Caki2 (cell line): ENCODE measurements at regions not wholly inside any gene's neighbourhood (a gene's known extent, or its start where the extent isn't known, plus 50 kb on each side); places are given as distances from the start of the nearest gene placed in this dataset.
"Not testable (repeated sequence)": the region's sequence is repeated elsewhere in the genome, so short reads cannot be mapped to it uniquely, and the experiment has no call there.

Experiments
- DNase-seq: peaks from one replicate; pipeline ENCODE4 v3.0.0-alpha.2; 2015; ENCODE audit warnings: low read depth
- in situ Hi-C: cut with HindIII; loops from 2 replicates; pipeline ENCODE4 v1.10.0; 2016; ENCODE audit warnings: low sequenced_read_pairs, low pct_unique_long_range_greater_than_20kb, mixed read lengths

DNA sequence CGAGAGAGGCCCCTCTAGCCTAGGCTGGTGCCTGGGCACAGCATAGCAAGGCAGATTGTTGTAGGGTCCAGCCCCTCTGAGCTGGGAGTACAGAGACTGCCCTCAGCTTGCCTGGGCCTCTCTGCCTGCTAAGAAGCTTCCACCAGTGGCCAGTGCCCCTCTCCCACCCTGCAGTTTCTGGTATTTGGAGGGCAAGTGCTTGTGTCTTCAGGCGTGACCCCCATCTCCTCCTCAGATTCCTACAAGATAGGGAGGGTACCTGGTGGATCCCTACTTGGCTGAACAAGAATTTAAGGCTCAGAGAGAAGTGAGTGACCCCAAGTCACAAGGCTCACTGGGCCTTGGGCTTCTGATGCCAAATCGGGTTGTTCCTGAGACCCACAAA is 152.7 kb downstream of the URI1 start:
- in situ Hi-C loops: no loop called here

DNA sequence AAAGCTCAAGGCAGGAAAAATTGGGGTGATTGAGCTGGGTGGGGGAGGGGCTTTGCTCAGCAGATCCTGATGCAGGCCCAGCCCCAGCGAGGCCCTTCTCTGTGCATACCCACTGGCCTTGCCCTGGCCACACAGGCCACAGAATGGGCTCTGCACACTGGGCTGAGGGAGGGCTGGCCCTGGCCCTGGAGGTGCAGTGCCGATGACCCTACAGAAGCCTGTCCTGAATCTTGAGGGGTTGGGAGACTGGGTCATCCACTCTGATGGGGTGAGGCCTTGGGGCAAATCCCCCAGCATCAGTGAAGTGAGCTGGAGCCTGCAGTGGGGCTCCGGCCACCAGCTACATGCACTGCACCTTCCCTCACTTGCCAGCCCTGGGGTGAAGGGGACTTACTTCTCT is 153.1 kb downstream of the URI1 start:
- no peak for DNase-seq
- in situ Hi-C loops: no loop called here

More for the DNA sequence above, 152.7 kb downstream of the URI1 start:
- DNase-seq: no peak

DNA sequence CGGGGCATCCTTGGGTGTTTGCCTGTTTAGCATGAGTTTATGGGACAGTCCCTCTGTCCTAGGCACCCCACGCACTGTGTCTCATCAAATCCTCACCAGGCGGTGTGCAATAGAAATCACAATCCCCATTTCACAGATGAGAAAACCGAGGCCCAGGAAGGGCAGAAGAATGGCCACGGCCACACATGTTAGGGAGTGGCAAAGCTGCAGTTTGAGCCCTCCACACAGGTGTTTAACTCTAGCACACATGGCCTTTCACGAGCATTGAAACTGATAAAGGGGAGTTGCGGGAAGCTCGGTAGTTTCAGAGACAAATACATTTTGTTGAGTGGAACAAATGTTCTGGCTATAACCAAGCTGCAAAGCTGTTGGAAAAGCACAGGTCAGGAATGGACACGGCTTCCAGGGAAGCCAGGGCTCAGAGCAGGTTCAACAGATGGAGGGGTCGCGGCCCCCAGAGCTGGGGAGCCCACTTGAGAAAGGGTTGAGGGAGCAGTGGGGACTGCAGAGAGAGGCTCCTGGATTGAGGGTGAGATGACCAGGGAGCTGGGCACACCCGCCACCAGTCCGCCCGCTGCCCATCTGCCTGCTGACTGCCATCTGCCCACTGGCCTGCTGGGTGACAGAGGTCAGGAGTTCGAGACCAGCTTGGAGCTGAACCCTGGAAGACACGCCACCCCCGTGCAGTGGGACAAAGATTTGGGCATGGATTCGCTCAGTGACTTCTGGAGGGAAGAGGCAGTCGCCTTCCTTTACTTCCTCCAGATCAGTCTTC is 154.7 kb downstream of the URI1 start:
- in situ Hi-C loops: no loop called here

DNA sequence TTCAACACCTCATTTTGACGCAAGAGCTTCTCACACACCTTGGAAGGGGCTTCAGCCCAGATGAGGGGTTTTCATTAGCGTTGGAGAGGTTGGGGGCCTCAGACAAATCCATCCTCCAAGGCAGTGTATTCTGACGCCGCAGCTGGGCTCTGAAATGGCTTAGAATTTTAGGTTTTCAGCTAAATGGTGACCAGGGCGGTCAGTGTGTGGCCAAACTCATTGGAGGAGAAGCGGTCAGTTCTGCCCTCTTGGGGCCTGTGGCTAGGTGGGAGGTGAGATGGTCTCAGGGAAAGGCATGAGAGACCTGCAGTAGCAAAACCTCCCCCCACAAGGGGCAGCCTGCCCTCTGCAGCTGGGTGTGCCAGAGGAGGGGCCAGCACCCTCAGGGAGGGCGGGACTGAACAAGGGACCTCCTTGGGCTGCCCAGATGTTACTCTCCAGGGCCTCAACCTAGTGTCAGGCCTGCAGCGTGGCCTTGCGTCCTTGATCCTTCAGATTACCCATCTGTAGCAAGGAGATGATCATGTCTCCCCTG is 155.8 kb downstream of the URI1 start:
- in situ Hi-C loops: no loop called here

More for the DNA sequence above, 154.7 kb downstream of the URI1 start:
- no peak for DNase-seq

DNA sequence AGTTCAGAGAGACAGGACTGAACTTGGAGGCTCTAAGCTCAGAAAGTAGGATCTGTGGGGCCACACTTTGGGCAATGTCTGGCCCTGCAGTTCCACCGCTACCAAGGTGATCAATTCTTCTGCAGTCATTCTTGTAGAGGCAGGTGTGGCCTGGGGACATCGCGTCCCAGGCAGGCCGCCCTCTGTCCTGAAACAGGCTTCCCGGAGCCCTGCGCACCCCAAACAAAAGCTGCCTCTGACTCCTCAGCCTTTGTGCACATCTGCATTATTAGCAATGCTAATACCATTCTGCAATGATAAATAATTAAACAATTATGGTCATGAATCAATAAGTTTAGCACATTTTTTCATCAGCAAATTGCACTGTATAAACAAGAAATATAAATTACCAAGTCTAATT is 160.2 kb downstream of the URI1 start:
- in situ Hi-C loops: no loop called here
- no peak for DNase-seq

More for the DNA sequence above, 155.8 kb downstream of the URI1 start:
- no peak for DNase-seq

DNA sequence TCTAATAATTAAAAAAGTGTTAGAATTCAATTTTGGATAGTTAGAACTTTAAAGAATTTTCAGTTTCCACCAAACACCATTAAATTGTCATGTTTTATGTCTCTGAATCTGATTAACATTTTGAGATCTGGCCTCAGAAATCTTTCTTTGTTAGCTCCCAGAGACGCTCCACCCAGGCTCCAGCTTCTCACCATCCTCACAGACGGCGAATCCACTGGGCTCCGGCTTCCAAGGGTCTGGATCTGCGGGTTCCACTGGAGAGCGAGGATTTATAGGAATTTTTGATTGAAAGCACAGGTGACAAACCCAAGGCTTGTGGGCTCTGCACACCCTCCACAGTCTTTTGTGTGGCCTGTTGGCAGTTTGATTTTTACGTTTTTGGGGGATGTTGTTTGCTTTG is 160.6 kb downstream of the URI1 start:
- in situ Hi-C loops: no loop called here
- DNase-seq: no peak

DNA sequence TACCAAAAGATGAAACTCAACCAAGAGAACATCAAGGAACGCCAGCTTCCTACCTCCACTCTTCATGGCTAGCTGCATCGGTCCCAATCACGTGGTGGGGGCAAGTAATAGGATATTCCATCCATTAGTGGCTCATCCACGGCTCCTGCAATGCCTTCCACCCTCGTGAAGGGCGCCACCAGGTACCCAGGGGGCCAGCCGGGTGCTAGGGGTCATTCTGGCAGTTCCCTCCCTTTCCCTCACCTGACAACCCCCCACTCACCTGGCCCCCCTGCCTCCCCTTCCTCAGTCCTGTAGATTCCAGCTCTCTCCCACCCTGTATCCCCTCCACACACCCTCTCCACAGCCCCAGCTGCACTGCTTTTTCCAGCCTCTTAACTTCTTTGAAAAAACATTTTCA is 161.9 kb downstream of the URI1 start:
- in situ Hi-C loops: no loop called here
- DNase-seq: no peak

DNA sequence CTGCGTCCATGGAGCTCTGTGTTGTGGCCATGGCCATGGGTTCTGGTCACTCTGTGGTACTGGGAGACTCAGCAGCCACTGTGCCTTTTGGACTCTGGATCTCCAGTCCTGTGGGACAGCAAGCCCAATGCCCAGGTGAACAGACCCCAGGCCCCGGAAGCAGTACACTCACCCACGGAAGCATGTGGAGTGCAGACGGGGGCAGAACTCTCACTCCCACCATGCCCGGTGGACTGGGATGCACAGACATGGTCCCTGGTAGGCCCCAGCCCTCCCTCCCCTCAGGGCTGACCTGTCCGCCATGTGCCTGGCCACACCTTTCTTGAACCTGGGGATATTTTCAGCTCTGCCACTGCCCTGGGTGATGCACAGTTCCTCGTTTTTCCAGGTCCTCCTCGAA is 163.3 kb downstream of the URI1 start:
- in situ Hi-C loops: no loop called here
- DNase-seq: no peak

DNA sequence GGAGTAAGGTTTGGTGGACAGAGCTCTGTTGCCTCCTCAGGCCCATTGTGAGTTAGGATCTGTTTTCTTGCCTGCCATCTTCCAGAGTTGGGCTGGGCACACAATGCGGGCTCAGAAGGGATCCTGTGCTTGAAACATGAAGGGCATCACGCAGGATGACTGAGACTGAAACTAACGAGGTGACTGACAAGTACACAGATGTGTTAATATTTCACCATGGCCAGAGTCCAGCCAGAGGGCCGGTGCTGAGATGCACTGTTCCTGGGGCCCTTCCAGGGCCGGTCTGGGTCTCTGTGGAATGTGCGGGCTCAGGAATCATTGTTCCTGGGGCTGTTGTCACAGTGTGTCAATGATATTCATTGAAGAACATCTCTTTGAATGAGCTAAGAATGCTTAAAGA is 163.7 kb downstream of the URI1 start:
- no peak for DNase-seq
- in situ Hi-C loops: no loop called here

DNA sequence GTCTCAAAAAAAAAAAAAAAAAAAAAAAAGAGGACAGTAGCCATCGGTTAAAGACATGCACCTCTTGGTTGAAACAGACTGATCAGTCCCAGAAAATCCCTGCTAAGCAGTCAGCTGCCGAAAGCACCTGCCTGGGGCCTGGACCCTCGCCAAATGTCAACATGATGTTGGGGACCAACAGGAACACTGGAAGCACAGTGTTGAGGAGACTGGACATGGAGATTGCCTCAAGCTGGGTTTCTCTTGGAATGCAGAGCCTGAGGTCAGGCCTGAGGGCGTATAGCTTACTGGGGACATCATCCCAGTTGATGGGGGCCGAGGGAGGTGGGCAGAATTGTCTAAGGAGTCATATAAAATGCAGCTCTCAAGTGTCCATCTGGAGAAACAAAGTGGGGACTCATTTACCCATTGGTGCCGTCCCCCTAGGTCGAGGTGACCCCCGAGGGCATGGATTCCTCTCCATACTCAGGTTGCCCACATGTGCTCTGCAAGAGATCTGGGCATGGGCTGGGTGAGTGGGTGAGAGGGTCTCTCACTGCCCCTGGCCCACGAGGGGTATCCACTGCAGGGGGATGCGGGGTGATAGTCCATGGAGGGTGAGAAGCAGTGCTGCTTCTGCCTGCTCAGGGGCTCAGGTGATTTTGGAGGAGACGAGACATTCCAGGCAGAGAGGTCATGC is 164.5 kb downstream of the URI1 start:
- in situ Hi-C loops: no loop called here
- no peak for DNase-seq

DNA sequence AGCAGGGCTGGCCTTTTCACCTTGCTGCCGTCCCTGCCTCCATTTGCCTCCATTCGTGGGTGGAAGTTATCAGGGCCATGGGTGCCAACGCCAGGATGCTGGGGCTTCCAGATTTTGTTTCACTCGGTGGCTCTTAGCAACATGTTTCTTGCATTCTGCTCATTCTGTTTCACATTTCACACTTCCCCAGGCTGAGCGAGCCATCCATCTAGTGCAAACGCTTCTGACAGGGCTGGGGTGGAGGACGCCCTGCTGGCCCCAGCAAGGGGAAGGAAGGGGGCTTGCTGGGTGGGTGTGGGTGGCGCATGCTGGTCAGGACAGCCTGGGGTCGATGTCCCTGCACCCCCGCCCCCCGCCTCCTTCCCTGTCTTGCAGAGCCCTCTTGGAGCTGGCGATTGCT is 165.2 kb downstream of the URI1 start:
- in situ Hi-C loops: no loop called here
- DNase-seq: no peak

DNA sequence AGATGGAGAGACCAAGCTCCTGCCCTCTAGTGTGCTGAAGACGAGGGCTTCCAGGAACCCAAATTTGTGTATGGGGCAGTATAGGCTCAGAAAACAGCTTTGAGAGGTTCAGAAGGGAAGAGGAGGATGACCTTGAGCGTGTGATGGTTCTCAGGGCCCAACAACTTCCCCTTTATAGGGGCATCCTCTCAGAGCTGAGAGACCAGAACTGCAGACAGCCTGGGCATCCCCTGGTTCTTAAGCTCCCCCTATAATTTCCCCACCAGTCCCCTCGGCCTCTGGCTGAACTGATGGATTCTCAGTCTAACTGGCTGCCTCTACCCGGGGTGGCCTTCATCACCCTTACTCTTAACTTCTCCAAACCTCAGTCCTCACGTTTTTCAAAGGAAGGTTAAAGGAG is 167.5 kb downstream of the URI1 start:
- DNase-seq: no peak
- in situ Hi-C loops: no loop called here

DNA sequence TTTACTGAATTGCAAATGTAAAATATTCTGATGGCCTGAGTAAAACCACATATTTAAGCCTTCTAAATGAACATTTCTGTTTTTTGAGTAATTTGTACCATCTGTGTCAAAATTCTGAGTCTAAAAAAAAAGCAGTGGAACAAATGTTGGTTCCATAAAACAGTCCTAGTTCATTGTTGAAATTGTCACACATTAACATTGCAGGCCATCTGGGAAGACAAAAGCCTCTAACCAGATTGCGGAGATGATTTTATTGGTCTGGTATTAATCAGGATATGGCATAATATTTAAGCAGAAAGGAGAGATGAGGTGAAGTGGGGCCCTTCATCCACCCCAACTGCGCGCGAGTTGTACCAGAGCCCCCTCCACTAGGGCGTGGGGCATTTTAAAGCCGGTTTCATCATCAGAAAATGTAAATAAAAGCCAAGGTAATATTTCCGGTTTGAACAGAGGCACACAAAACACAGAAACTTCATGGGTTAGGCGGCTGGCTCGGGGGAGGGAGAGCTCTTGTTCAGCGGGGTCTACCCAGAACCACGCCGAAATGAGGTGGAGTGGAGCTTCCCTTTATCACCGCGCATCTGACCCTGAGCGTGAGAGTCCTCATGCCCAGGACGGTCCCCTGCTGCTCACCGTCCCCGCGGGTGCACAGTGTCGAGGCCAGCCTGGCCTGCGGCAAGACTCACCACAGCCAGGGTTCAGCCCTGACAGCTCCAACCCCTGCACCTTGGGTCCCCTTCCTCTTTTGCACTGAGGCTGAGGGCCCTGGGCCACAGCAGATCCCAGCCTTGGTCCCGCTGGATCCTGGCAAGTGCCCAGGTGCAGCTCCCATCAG is 169.2 kb downstream of the URI1 start:
- in situ Hi-C loops: no loop called here
- DNase-seq: no peak

DNA sequence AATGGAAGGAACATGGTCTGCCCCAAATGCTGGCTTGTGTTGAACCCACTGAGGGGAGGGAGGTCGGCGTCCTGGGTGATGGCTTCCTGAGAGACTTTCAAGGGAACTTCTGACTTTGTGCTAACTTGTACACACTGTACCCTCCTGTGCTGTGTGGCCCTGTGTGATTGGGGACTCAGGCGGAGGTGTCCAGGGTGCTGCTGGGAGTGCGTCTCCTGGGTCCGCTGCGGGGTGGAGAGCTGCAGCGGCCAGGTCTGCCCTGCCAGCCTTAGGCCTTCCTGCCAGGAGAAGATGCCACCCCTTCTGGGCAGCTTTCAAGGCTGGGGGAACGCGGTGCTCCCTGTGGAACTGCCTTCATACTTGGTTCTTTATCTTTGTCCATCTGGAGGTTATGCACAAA is 170.1 kb downstream of the URI1 start:
- DNase-seq: no peak
- in situ Hi-C loops: no loop called here

DNA sequence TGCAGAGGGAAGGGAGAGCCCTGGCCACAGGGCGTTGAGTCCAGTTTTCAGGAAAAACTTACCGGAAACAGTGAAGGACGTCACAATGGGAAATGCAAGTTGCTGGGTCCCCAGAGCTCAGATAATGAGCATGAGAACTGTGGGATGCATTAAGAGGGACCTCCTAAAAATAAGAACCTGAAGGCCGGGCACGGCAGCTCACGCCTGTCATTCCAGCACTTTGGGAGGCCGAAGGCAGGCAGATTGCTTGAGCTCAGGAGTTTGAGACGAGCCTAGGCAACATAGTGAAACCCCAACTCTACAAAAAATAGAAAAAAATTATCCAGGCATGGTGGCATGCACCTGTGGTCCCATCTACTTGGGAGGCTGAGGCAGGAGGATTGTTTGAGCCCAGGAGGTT is 170.6 kb downstream of the URI1 start:
- in situ Hi-C loops: no loop called here
- no peak for DNase-seq

DNA sequence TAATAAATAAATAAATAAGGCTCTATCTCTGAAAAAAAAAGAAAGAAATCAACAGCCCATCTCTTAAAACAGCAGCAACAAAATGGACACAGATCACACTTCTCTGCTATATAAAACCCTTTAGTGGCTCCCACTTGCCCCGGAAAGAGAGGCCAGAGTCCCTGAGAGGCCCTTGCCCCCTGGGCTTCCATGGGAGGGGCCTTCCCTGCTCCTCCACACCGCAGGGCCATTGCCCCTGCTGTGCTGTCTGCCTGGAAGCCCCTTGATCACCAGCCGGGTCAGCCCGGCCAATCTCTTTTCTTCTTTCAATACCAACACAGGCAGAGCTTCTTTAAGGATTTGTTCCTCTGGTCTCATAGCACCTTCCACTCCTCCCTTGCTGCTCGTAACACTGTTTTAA is 171.1 kb downstream of the URI1 start:
- in situ Hi-C loops: no loop called here
- no peak for DNase-seq

DNA sequence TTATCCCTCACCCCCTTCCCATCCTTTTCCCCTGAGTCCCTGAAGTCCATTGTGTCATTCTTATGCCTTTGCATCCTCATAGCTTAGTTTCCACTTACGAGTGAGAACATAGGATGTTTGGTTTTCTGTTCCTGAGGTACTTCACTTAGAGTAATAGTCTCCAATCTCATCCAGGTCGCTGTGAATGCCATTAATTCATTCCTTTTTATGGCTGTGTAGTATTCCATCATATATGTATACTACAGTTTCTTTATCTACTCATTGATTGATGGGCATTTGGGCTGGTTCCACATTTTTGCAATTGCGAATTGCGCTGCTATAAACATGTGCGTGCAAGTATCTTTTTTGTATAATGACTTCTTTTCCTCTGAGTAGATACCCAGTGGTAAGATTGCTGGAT is 172.1 kb downstream of the URI1 start:
- in situ Hi-C loops, DNase-seq: not testable (repeated sequence)

DNA sequence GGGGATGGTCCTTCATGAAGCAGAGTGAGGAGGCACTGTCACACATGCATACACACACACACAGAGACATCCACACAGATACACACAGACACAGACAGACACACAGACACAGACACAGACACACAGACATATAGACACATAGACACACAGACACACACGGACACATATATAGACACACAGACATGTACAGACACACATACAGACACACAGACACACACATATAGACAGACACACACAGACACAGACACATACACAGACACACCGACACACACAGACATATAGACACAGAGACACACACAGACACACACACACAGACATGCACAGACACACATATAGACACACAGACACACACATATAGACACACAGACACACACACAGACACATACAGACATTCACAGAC is 173.9 kb downstream of the URI1 start:
- in situ Hi-C loops: no loop called here
- DNase-seq: no peak

DNA sequence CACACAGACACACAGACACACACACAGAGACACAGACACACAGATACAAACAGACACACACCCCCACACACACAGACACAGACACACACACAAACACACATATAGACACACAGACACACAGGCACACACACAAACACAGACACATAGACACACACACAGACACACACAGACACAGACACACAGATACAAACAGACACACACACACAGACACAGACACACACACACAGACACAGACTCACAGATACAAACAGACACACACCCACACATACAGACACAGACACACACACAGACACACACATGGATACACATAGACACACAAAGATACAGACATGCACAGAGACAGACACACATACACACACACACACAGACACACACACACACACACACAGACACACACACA is 174.5 kb downstream of the URI1 start:
- DNase-seq: no peak
- in situ Hi-C loops: no loop called here
